EH (cell line): ENCODE measurements at regions not wholly inside any gene's neighbourhood (a gene's known extent, or its start where the extent isn't known, plus 50 kb on each side); places are given as distances from the start of the nearest gene placed in this dataset.

Experiments used
- DNase-seq: peaks from one replicate; pipeline ENCODE4 v3.0.0-alpha.2; 2015; ENCODE audit warnings: low read depth

DNA sequence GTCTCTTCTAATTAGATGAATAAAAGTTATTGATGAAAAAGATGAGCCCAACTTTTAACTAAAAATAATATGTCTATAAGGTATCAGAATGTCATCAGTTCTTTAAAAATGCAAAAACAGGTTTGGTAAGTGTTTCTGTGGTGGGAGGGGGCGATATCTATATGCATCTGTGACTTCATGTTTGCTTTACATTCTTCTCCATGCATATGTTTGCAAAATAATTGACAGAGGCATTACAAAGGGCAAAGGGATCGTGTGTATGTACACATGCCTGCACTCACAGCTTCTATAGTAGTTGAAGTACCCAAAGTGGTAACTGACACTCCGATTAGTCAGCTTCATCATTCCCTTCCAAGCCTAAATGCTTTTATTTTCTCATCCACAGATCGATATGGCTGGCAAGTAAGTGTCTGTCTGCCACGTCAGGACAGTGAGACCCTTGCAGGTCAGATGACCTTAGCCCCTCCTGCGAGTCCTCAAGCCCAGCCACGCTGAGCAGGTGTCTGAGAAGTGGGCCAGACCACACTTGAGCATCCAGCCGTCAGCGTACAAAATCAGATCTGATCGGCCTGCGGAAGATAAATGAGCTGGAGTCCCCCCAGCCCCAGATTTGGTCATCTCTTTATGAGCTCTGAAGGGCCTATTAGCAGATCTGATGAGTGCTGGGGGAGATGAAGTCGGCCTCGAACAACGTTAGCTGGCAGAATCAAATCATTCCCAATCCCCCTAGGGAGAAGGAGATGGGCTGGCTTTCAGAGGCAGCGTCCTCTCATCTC, 369.1 kb downstream of the MAFB start:
- DNase-seq = no peak

DNA sequence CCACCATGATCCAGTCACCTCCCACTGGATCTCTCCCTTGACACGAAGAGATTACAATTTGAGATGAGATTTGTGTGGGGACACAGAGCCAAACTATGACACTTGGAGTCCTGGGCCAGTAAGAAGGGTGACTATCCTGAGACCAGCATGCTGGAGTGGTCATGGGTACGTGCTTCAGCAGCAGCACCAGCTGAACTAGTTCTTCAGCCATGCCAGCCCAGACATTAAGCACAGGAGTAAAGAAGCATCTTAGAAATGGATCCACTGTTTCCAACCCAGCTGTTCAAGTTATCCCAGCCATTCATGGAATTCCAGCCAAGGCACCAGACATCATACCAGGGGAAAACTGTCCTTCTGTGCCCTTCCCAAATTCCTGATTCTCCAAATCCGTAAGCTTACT, 370.0 kb downstream of the MAFB start:
- no peak for DNase-seq

DNA sequence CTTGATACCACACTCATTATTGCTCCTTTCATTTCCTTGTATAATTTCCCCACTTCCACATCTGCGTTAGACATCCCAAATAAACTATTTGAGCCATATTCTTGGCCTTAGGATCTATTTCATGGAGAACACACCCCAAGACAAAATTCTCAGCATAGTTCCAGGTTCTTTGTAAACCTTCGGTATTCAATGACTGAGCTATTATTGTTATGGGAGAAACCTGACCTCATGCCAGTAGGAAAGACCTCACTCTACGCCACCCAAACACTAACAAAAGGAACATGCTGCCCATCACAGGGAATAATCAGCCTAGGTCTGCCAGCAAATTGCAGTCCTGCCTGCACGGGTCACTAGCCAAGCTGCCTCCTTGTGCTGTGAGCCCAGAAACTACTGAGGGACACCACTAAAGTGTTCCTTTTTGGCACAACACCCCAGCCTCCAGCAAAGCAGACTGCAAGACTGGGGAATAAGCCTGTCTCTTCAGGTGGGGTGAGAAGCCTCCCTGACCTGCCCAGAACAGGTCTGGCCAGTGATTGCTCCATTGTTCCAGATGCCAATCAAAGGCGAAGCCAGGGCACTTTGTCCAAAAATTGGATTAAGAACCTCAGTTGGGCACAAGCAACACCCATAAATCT, 371.8 kb downstream of the MAFB start:
- no peak for DNase-seq

DNA sequence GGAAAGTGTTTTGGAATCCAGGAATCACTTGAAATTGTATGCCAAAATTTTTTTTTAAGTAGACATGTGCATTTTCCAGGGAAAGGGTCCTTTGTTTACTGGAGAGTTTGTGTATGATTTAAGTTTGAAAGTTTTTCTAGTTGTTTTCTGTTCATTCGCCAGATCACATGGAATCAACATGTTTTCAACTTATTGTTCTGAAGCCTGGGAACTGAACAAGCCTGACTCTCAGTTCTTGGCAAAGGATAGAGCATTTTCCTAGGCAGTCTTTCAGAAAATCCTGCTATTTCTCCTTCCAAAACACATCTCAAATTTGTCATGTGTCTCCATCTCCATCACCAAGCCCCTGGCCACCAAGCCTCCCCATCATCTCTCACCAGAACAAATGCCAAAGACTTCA, 374.8 kb downstream of the MAFB start:
- no peak for DNase-seq

DNA sequence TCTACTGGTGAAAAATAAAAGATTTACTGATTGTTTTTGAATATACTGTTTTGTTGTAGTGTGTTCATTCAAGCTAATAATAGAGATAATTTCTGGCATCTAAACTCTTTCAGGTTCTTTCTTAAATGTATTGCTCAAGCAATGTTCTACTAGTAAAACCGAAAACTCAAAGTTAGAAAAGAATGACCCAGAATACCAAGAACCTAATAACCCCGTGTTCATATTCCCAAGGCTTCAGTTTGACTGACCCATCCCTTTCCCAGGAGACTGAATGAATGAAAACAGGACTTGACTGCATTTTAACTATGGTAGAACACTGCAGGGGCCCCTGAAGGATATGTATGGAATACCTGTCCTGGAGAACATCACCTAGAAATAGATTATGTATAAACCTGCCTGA, 375.3 kb downstream of the MAFB start:
- no peak for DNase-seq

DNA sequence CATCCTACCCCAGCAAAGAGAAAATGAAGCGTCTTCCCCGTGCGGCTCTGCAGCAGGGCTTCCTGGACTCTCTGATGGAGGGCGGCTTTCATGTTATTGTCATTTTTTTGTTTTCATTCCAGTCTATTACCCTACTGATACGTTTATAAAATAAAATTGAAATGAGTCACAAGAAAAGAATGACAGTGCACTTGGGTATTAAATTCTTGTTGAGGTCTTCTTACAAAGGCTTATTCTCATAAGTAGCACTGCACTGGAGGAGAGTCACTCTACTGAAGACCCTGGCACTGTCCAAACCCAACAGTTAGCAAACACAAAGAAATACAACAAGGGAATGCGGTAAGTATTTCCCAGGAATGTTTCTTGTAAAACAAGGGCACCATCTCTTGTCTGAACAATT, 379.3 kb downstream of the MAFB start:
- no peak for DNase-seq

DNA sequence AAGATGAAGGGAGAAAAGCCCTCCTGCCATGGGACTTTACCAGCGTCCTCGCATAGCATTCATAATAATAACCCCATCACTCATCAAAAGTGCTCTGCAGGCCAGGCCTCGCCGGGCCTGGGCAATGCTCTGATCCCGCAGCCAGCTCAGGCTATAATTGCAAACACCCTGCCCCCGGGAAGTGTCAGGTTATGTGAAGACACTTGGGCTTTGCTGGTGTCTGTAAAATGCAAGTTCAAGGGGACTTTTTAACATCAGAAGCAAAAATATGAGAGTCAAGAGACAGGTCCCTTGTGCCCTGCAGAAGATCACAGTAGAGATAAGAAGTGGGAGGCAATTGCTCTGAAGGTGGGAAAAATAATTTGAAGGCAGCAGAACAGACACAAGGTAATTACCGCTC, 381.0 kb downstream of the MAFB start:
- DNase-seq = no peak

DNA sequence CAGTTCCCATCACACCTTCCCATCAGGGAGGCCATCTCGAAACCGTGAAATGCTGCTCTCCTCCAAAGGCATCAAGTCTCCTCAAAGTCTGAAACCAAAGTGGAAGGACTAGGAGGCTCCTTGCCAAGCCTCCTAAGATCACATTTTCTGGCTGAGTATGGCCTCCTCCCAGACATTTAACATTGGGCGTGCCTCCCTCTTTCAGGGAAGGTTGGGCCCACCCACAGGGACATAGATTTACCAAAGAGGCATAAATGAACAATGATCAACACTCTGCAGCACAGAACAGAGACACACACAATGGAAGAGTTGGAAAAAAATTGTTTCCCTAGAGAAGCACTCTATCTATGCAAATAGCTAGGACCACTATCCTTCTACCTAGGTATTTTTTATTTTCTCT, 381.8 kb downstream of the MAFB start:
- no peak for DNase-seq

DNA sequence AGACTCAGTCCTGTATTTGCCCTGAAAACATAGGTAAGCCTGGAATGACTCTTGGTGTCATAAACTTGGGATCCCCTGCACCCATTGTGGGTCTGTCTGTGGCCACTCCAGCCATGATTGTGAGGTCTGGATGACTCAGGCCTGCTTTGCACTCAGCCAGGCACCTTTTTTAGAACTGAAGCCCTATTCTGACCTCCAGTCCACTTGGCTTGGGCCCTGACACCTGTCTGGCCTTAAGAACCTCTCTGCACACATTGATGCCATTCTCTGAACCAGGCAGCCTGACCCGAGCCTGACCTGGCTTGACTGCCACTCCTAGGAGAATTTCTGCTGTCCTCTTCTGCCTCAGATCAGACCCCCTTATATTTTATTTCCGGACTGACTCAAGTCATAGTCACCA, 383.7 kb downstream of the MAFB start:
- no peak for DNase-seq

DNA sequence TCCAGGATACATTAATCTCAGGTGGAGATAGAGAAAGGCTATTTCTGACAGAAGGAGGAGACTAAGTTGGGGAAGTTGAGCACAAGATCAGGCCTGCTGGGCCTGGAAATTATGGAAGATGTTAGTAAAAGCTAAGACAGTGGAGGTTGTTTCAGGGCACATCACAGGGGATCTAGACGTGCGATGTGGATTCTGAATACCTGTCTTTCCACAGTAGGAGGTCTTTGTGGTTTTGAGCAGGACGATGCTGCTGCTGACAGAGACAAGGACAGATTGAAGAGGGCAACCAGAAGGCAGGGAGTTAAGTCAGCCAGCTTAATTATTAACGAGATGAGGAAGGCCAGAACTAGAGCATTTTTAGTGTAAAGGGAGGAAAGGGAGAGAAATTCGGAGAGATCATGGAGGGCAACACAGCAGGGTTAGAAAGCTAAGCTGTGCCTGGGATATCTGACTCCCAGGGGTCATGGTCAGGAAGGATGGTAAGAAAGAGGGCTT, 384.9 kb downstream of the MAFB start:
- DNase-seq = no peak

DNA sequence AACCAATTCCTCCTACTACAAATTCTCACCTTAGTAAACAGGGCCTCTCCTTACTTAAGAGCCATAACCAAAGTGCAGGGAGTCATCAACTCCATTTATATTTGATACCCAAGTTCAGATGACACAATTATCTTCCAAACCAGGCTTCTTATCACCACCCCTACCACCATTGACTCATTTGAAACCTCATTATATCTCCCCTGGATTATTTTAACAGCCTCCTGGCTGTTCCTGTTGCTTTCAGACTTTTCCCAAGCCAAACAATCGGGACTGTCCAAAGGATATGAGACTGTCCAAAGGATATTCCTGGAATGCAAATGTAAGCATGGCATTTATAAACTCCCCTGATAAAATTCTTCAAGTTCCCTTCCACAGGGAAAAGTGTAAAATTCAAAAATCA, 394.3 kb downstream of the MAFB start:
- DNase-seq = no peak

DNA sequence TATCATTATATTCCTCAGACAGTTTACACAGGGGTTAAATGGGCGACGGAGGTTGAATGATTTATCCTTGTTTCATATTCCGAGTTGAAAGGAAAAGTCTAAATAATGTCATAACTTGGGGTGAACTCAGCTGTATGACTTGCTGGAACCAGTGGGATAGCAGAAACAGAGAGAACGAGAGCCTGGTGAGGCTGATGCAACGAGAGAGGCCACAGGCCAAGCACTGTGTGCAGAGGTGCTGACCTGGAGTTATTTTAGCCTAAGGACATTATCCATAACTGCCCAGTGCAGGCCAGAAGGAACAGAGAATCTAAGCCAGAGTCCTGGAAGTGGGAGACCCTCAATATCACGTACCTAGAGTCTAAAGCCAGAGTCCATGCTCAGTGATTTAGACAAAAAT, 394.9 kb downstream of the MAFB start:
- no peak for DNase-seq

DNA sequence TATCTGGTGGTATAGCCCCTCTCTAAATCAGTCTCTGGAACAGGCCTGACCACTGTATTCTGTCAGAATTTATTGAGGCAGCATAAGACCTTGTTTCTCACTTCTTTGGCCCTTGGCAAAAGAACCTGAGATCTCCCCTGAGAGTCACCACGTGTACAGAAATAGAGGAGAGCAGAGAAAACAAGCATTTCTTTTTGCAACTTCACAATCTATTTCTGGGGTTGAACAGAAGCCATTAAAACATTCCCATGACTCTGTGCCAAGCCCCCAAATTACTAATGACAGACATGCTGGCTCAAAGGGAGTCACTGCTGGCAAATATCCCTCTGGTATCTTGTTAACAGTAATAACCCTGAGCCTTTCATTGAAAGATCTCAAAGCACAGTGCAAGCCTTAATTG, 395.3 kb downstream of the MAFB start:
- no peak for DNase-seq

DNA sequence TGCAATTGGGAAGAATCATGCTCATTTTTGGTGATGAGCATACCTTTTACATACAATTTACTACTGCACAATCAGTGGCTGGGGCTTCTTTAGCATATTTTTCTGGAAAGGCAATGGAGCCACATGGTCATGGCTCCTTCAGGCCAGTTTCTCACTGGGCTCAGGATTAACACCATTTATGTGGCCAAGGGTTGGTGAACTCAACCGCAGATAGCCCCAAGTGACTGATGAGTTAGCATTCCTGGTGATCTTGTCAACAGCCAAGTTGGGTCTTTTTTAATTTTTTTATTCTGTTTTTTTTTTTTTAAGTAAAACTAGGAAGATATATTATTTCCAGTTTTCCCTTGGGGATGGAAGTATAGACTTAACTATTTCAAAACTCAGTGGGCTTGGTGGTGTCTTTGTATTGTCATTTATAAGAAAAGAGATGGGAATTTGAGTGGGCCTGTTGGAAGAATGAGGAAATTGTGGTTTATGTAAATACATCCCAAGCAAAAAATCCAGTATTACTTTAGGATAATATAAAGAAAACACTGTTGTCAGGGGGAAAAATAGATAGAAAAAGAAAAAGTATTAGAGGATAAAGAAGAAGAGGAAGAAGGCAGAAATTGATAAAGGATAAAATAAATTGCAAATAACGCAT, 397.4 kb downstream of the MAFB start:
- no peak for DNase-seq

DNA sequence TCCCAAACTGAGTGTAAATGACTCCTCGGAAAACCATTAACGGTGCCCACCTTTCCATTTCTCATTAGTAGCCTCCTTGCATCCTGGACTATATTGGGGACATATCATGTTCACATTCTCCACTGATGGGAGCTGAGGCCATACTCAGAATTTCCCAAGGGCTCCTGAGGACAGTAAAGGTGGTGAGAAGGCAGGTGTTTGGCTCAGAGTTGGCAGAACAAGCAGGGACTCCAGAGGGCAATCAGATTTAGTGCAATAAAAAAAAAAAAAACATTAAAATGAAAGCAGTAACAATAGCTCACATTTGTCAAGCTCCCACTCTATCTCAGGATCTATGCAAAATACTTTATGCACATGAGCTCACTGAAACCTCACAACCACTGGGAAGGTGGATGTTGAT, 401.4 kb downstream of the MAFB start:
- DNase-seq = no peak

DNA sequence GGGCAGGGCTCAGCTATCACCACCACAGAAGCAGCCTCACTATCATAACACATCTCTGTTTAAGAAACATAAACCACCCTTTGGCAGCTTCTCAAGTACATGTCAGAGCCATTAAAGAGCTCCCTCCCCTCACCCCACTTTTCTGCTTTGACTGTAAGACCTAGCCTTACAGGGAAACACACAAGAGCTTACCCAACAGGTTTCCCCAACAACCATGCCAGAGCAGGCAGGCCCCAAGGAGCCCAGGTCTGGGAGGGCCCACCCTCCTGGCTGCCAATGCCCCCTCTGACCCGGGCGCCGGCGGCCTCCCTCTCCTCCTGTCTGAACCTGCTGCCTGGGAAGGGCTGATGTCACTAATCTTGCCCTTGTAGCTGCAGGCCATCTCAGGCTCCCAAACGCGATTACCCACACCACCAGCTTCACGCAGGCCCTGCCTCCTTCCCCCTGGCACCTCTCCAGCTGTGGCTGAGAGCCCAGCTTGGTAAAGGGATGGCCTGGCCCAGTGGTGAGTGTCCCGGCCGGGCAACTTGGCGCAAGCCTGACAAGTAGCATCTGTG, 402.0 kb downstream of the MAFB start:
- DNase-seq = no peak

DNA sequence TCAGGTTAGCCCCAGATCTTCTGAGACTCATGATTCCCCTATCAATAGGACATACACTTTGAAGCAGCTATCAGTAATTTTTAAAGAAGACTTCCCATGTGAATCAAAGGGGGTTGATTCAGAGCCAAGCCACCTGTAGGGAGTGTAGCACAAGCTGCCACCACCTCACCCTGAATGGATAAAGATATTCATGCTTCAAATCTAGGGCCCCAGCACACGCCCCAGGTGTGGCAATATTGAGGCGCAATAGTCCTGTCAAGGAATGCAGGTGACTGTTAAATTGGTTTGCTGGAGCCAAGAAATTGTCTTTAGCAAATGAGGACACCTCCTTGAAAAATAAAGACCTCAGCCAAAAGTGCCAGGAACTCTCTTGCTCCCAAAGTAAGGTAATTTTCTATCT, 404.4 kb downstream of the MAFB start:
- no peak for DNase-seq

DNA sequence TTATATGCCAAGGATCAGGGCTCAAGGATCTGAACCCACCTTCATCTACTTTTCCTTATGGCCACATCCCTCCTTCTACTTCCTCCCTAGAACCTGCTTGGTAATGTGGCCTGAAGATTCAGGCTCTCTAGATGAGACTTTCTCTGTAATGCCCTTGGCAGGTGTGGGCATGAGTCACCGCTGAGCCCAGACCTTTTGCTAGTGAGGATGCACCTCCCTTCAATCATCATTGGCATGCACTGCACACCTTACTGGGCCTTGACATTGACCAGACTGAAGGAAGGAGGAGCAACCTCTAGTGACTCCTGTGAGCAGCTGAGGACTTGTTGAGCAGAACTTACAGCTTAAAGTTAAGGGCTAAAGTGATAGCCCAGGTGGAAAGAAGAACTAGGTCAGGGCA, 405.3 kb downstream of the MAFB start:
- no peak for DNase-seq

DNA sequence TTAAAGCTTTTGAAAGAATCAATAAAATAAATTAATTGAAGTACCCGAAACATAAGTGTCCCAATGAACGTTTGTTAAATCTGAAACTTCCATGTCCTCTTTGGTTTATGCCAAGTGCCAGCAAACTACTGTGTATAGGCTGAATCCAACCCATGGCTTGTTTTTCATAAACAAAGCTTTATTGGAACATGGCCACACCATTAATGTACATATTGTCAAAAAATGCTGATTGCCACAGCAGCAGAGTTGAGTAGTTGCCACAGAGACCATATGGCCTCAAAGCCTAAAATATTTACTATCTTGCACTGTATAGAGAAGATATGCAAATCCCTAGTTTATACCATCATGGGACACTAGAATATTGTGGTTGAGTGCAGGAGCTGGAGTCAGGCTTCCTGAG, 406.1 kb downstream of the MAFB start:
- DNase-seq = no peak

DNA sequence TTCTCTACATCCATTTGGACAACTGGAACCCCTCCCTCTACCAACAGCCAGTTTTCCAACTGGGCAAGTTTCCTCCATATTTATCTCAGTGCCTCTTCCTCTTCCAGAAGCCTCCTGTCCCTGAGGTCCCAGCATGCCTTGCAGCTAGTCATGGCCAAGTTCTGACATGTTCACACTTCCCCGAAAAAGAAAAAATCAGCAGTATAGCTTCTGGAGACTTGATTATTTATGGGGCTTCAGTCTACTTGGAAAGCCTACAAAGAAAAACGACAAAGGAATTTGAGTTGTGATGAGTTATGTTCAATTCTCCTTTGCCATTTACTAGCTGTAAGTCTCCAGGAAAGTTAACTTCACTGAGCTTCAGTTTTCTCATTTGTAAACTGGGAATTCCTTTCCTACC, 406.5 kb downstream of the MAFB start:
- DNase-seq = no peak

DNA sequence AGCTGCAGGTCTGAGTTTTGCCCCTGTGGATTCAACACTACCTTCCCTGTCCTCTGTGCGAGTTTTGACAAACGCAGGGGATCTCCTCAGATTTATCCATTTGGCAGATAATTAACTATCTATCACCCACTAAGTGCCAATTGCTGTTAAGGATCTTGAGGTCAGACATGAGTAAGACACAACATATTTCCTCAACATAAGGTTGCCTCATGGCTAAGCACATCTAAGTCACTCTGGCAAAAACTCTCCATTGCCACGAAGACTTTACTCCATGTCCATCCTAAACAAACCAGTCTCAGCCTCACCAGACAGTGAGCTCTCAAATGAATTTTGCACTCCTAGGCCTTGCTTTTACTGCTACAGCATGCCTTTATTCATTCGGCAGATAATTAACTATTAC, 408.4 kb downstream of the MAFB start:
- no peak for DNase-seq

DNA sequence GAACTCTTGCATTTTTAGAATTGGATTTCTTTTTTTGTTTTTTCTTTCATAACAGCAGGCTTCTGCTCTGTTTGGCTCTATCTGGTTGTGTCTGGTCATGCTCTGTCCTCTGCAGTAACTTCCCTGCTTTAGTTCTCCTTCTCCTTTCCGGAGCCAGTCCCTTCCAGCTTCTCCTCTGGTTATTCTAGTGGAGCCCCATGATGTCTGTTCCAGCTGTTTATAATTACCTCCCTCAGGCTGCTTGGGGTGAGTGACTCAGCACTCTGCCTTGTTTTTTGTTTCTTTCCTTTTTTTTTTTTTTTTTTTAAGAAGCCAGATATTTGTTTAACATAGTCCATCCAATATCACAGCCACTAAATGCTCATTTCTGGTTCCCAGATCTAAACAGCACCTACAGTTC, 409.6 kb downstream of the MAFB start:
- peak; percentile 82 for DNase-seq

DNA sequence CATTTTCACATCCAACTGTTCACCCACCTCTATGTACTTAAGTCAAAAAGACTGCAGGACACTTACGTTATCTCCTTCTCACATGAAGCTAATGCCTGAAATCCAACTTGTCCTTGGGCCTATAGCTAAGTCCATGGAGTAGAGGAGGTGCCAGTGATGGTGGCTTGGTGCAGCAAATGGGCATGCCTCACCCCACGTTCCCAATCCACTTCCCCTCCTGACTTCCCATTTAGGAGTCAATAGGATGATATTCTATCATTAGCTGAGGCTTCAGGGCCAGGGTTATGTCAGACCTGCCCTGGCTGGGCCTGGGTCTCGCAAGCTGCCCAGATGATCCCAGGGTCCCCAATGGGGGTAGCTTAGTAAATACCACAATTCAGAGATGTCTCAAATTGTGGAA, 410.4 kb downstream of the MAFB start:
- no peak for DNase-seq
